GM18907 (cell line): ENCODE measurements at regions not wholly inside any gene's neighbourhood (a gene's known extent, or its start where the extent isn't known, plus 50 kb on each side); places are given as distances from the start of the nearest gene placed in this dataset.
"Not testable (repeated sequence)": the region's sequence is repeated elsewhere in the genome, so short reads cannot be mapped to it uniquely, and the experiment has no call there.

Source experiments
- ATAC-seq: cut with Tn5 transposase; IDR thresholded peaks from one replicate; pipeline ENCODE4 v1.9.1; 2021; ENCODE audit warnings: mild to moderate bottlenecking, moderate library complexity; ENCODE audit not compliant: unreplicated experiment

DNA sequence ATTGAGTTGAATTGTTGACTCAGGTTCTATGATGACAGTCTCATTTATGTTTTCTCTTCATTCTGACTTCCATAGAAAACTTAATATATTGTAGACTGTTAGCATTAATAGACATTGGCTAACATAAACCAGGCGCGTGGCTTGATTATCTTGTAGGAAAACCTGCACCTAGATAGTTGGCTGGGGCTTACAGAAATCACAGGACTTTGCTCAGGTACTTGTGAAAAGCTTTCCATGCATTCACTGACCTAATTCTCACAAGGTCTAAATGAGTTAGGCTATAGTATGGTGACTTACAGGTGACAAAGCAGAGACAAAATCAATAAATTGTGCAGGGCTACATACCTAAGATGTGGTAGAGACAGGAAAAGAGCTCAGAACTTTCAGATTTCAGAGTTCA is 212.8 kb downstream of the GPAT3 start:
- ATAC-seq, result no peak

DNA sequence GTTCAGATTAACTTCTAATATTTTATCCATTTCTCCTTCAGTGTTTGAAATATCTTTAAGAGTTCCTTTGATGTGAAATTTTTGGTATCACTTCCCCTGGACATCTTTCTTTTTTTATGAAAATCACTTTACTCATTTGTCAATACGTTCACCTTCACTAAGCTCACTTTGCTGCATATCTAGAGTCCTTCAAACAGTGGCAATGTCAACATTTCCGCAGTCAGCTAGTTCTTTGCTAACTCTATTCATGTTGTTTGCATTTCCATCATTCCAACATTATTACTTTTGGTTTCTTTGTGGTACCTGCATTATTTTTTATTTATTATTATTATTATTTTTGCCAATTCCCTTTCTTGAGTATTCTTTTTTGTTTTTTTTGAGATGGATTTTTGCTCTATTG is 203.0 kb downstream of the GPAT3 start:
- ATAC-seq, result no peak

DNA sequence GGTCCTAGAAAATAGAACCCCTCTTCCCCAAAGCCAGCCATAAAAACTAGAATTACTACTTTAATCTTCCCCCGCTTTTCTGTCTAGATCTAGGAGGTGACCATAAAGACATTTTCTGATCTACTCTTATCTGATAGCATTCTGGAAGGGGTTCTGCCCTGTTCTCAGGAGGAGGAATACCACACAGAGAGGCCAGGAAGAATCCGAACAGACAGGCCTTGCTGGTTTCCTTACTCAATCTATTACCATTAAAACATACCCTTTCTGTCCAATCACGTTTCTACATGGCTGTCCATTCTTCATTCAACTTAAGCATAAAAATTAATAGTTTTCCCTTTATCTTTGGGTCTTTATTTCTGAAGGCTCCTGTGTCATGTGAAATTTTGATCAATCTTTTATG is 198.7 kb downstream of the GPAT3 start:
- no peak for ATAC-seq

DNA sequence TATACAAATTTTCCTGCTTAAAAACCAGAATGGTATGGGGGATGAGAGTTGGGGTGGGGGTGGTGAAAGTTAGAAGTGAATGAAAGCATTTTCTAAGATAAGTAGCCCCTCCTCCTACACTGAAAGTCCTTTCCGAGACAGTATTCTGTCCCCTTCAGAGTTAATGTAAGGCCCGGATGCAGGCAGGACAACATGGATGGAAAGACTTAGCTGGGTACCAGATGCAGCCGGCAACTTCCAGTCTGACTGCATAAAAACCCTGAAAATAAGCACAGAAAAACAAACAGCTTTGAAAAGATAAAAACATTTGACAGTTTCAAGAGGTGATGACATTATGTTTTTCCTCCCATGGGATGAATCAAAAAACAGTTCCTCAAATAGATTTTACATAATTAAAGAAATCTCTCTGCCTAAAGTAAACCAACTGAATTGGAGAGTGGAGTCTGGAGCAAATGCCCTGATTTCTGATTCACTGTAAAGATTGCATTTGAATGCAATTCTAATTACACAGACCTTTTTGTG is 196.3 kb downstream of the GPAT3 start:
- ATAC-seq, result no peak

DNA sequence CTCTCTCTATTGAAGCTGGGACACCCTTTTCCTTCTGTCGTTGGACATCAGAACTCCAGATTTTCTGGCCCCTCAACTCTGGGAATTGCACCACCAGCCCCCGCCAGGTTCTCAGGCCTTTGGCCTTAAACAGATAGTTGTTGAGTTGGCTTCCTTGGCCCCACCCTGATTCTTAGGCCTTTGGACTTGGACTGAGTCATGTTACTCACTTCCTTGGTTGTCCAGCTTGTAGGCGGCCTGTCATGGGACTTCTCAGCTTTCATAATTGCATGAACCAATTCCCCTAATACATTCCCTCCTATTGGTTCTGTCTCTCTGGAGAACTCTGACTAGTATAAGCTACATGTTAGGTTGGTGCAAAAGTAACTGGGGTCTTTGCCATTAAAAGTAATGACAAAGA is 195.7 kb downstream of the GPAT3 start:
- ATAC-seq, result no peak

DNA sequence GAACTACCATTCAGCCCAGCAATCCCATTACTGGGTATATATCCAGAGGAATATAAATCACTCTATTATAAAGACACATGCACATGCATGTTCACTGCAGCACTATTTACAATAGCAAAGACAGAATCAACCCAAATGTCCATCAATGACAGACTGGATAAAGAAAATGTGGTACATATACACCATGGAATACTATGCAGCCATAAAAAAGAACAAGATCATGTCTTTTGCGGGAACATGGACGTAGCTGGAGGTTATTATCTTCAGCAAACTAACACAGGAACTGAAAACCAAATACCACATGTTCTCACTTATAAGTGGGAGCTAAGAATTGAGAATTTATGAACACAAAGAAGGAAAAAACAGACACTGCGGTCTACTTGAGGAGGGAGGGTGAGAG is 195.1 kb downstream of the GPAT3 start:
- not testable (repeated sequence) for ATAC-seq

DNA sequence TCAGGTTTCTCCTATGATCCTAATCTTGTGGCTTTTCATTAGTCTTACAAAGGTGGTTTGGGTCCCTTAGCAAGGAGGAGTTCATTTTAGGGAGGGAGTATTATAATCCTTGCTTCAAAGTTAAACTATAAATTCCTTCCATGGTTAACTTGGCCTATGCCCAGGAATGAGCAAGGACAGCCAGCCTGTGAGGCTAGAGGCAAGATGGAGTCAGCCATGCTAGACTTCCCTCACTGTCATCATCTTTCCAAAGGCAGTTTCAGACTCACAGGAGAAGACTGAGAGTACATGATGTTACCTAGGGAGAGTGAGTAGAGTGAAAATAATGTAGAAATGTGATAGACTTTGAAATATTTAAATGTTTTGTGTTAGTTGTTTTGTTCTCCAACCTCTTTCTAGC is 192.3 kb downstream of the GPAT3 start:
- no peak for ATAC-seq

DNA sequence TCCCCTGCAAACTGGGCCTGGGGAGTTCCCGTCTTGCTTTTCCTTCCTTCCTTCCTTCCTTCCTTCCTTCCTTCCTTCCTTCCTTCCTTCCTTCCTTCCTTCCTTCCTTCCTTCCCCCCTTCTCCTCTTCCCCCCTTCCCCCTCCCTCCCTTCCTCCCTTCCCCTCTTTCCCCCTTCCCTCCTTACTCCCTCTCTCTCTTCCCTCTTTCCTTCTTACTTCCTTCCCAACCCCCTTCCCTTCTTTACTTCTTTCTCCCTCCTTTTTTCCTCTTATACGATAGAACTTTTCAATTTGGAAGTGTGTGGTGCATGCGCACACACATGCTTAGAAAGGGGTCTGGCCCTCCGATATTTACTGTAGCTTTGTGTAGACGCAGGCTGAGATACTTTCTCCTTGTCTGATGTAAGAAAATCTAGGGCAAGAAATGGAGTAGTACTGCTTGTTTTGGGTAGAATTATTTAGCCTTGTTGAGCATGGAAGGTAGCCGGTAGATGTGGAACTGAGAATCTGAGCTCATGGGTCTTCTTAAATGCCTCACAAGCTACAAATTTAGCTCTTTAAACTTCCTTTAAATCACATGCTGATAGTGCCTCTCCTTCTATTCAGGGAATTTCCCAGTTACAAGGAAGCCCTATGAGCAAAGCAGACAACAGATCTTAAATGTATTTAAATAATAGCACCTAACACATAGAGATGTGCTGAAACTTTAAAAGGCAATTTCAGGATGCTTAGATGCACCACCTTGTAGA is 189.6 kb downstream of the GPAT3 start:
- ATAC-seq, result no peak

DNA sequence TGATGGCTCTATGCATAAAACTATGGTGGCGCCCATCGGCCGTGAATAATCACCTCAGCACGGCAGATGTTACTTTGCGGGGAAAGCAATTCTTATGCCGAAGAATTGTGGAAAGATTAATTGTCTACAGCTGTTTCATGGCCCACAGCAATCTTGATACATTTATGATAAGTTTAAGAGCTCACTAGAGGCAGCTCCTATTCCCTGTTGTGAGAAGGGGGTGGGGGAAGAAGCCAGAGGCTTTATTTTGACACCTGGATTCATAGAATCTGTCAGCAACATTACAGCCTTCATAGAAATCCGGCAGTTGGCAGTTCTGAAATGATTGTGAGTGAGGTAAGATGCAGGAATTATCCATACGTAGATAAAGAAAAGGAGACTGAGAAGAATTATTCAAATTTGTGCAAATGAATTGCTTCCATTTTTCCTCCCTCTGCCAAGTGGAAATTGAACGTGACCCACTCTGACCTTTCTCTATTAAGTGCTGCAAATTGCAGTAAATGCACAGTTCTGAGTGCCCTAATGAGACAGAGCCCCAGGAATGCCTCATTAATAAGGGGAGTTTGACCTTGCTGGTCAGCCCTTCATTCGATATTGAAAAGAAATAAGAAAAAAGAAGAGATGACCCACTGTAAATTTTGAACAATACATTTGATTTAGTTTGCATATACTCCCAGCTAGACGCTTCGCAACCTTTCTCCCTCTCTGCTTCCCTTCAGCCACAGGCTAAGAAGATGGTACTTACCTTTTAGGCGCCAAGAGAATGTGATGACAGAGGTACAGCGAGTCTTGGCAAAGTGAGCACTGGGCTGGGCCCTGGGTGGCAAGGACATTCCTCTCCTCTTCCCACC is 188.8 kb downstream of the GPAT3 start:
- ATAC-seq, result no peak

DNA sequence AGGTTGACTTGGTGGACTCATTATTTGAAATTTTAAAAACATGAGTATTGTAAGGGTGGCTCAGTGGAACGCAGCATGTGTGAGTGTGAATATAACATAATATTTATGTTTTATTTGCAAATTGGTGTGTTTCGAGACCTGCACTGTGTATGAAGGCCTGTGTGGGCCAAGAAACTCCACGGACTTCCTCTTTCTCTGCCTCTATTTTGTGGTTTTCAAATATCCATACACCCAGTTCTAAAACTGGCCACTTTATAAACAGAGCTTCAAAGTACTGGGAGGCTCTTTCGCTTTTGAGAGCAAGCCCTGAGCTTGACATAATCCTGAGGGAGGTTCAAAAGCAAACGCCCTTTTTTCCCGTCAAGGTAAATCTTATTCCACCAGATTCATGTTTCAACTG is 187.7 kb downstream of the GPAT3 start:
- no peak for ATAC-seq

DNA sequence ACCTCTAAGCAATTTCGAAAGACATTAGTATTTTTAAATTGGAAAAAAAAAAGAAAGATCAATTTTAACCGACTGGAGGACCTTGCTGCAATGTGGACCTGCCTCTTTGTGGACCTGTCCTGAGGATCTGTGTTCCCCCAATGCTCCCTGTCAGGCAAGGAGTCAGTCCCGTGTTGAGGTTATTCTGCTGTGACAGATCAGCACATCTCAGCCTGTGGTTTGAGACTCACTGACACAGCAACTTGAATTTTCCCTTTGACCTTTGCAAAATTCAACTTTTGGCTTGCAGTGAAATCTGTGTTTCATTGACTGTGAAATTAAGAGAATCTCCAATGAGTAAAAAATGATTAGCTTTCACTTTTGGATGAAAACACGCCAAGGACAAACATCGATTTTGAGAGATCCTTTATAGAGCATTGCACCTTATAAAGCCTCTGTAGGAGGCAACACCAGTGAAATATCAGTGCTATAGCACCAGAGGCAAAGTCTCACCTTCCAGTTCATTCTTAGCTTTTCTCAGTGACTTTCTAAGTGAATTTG is 186.9 kb downstream of the GPAT3 start:
- no peak for ATAC-seq

DNA sequence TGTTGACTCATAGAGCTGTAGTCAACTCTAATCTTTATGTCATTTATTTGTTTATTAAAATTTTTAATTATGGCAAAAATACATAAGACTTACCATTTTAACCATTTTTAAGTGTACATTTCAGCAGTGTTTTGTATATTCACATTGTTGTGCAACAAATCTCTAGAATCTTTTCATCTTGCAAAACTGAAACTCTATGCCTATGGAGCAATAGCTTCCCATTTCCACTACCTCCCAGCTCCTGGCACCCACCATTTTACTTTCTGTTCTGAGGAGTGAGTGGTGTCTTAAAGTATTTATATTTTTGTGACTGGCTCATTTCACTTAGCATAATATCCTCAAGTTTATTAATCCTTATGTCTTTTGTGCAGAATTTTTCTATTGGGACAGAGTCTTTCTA is 181.0 kb downstream of the GPAT3 start:
- ATAC-seq, result no peak

DNA sequence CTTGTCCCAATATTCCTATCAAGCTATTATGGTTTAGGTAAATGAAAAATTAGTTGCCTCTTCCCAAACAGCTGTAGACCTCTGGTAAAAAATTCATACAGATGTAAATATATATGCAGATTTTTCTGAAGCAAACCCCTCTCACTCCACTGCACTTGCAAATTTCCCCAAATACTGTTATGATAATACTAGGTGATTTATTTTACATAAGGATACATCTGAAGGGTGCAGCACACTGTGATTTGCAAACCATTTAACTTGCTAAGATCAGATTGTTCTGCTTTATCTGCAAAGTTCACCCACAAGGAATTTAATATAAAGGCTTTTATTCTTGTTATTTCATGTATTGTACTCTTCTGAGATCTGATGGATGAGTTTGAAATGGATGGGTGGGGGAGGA is 177.0 kb downstream of the GPAT3 start:
- no peak for ATAC-seq

DNA sequence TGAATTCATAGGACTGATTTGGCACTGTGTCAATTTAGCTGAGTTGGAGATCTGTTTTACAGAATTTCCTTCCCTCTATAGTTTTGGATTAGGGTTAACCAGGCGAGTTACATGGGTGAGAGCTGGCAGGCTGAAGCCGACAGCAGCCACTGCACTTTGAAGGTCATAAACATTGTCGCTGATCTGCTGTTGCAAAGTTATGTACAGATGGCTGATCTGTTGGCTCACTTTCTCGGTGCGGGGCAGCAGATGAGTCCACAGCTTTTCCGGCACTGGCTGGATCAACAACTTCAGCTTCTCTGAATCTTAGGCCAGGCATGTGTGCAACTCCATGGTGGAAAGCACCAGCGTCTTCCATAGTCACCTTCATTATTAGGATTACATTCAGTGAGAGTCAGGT is 173.7 kb downstream of the GPAT3 start:
- ATAC-seq, result no peak

DNA sequence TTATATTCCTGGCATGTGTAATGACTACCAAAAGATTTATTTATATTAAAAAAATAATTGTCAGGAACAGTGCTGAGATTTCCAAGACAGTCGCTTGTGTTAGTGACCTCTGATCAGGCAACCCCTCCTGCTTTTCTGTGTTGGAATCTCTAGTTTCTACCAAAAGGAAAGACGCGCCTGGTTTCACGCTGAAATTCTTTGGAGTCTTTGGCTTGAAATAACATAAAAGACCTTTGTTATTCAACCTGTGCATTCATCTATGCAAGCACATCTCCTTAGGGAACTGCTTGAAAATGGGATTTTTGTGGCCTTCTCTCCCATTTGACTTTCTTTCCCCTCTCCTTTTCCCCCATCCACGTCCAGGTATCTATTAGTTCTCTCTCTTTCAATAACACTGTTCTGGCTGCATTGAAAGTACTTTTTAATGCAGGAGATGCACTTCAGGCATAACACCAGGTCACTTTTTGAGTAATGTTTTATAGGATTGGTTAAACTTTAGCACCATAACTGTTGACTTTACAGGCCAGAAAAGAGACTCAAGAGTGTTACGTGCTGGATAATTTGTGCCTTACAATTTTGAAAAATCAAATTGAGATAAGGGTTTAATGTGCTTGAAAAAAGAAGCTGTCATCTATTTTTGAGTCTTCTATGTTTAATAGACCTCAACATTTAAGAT is 172.7 kb downstream of the GPAT3 start:
- ATAC-seq, result no peak

DNA sequence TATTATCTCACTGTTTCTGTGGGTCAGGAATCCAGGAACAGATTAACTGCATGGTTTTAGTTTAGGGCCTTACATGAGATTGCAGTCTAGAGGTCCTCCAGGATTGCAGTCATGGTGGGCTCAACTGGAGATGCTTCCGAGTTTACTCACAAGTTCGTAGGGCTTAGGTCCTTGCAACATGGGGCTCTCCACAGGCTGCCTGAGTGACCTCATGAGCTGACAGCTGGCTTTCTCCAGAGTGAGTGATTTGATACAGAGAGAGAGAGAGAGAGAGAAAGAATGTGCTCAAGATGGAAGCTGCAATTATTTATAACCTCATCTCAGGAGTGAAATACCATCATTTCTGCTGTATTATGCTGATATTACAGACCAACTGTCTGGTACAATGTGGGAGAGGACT is 168.9 kb downstream of the GPAT3 start:
- ATAC-seq, result no peak

DNA sequence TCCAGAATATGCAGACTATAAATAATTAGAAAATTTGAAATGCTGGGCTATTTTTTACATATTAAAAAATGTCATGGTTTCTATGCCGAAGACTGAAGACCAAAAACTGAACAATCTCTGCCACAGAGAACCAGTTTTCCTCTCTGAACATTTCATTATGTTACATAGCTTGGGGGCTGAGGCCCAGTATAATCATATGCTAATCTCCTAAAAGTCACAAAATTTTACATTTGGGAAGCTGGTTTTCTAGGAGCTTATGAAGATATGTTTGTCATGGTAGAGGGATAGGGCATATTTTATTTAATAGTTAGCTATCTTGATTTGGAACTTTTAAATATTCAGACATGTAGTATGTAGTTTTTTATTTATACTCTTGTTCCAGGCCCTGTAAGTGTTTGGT is 167.8 kb downstream of the GPAT3 start:
- no peak for ATAC-seq

DNA sequence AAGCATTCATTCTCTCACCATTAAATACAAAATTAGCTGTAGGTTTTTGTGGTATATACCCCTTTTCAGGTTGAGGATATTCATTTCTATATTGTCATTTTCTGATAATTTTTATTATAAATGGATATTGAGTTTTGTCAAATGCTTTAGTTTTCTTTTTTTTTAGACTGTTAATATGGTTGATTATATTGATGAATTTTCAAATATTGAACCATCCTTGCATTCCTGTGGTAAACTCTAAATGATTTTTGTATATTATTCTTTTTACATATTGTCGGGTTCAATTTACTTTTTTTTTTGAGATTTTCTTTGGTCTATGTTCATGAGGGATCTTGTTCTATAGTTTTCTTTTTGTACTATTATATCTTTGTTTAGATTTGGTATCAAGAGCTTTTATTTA is 165.1 kb downstream of the GPAT3 start:
- ATAC-seq, result no peak

DNA sequence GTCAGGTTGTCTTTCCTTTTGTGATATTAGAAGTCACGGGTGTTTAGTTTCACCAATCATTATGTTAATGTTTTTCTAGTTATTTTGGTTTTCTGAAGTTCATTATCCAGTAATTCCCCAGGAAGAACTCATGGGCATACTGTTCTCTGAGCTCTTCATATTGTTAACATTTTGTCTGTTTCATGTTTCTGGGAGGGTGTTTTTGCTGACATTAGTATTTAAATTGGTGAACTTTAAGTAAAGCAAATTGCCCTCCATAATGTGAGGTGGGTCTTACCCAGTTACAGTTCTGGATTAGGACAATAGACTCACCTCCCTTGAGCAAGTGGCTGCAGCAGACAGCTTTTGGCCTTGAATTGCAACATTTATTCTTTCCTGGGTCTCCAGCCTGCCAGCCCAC is 163.4 kb downstream of the GPAT3 start:
- ATAC-seq, result no peak

DNA sequence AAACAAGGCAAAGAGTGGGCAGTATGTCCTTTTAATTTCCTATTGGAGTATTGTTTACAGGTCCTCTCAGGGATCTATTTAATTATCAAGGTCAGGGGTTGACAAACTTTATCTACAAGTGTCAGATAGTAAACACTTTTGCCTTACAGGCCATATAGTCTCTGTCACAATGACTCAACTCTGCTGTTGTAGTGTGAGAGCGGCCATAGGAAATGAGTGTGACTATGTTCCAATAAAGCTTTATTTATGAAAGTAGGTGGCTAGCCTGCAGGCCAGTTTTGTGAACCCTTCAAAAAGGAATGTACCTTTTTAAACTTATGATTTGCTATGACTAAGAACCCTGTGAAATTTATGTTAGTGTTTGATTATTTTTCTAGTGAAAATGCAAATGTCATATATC is 156.1 kb downstream of the GPAT3 start:
- no peak for ATAC-seq

DNA sequence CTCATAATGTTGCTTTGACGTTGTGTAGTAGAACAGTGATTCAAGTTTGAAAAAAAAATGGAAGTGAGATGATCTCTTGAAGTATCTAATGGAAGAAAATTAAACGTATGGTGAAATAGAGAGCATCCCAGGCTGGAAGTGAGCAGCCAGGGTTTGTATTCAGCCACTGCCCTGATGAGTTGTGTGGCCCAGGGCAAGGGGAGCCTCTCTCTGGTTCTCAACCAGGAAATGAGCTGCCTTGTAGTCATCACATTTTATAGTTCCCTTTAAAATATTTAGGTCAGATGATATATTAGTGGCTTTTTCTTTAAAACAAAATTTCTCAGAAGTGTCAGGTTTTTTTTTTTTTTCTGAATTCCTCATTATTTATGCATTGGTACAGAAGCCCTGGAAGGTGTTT is 150.3 kb downstream of the GPAT3 start:
- ATAC-seq, result no peak
